ENCODE measurements at regions not wholly inside any gene's neighbourhood (a gene's known extent, or its start where the extent isn't known, plus 50 kb on each side); places are given as distances from the start of the nearest gene placed in this dataset.

DNA sequence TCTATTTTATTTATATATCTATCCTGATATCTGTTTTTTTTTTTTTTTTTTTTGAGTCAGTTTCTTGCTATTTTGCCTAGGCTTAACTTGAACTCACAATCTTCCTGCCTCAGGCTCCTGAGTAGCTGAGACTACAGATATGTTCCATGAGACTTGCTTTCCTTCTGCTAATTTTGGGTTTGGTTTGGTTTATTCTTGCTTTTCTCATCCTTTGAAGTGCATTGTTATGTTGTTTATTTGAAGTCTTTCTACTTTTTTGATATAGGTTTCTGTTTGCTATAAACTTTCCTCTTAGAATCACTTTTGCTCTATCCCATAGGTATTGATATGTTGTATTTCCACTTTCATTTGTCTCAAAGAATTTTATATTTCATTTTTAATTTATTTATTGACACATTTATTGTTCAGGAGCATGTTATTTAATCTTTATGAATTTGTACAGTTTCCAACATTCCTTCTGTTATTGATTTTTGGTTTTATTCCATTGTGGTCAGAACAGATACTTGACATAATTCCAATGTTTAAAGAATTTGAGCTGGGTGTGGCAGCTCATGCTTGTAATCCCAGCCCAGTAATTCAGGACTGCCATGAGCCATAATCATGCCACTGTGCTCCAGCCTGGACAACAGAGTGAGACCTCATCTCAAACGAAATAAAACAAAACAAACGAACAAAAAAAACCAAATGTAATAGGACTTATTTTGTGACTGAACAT, 62.3 kb upstream of the PLSCR4 start:
- Histone ChIP-seq H3K4me1 (ENCODE audit: control insufficient read depth in 5 of 5, insufficient read depth in 5 of 5, low read length in 5 of 5) (peaks cover 0 to 17% (median 0%) of the 10 kb centered on the region in 5 donors), H3K36me3 (ENCODE audit: control insufficient read depth in 4 of 4, insufficient read depth in 4 of 4, low read length in 4 of 4) (no peaks in the 10 kb centered on the region), H3K27ac (ENCODE audit: low read depth in 1 of 2, low read length in 1 of 2) (no peak overlapping the region), H3K9me3 (ENCODE audit: control insufficient read depth in 4 of 4, insufficient read depth in 3 of 4, low read length in 3 of 4) (peaks cover 0 to 4% (median 0%) of the 10 kb centered on the region in 4 donors), H3K9ac (ENCODE audit: insufficient read depth in 1 of 2, low read length in 2 of 2) (no peak overlapping the region), H3K27me3 (ENCODE audit: control insufficient read depth in 3 of 3, insufficient read depth in 3 of 3, low read length in 2 of 3) (no peaks in the 10 kb centered on the region), H3K4me3 (no peak overlapping the region)
- DNase-seq (no peak), ATAC-seq (ENCODE audit: insufficient read depth, low FRiP score) (peak; percentile 14)
- 56 to 86% methylated on average over 2 of the region's 2 CpGs for WGBS, 2 donors
- TF ChIP-seq, protein P1, sequence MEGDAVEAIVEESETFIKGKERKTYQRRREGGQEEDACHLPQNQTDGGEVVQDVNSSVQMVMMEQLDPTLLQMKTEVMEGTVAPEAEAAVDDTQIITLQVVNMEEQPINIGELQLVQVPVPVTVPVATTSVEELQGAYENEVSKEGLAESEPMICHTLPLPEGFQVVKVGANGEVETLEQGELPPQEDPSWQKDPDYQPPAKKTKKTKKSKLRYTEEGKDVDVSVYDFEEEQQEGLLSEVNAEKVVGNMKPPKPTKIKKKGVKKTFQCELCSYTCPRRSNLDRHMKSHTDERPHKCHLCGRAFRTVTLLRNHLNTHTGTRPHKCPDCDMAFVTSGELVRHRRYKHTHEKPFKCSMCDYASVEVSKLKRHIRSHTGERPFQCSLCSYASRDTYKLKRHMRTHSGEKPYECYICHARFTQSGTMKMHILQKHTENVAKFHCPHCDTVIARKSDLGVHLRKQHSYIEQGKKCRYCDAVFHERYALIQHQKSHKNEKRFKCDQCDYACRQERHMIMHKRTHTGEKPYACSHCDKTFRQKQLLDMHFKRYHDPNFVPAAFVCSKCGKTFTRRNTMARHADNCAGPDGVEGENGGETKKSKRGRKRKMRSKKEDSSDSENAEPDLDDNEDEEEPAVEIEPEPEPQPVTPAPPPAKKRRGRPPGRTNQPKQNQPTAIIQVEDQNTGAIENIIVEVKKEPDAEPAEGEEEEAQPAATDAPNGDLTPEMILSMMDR (IDR thresholded peaks at IDR 0.05; ENCODE audit: control extremely low read depth, extremely low read depth) = no peak

DNA sequence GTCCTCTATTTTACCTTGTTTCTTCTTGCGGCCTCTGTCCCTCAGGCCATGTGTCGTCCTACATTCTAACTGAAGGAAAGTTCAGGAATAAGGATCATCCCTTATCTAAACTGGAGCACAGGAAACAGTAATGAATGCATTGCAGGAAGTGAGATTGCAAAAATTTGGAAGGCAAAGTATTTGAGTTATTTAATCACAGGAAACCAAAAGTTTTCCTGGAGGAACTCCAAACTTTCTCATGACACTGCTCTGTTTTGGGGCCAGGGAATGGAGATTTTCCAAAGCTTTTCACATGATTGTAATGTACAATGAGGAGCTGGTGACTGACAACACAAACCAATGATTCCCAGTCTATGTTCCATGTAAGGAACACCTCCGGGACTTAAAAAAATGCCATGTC, 57.8 kb upstream of the PLSCR4 start:
- H3K9me3 ChIP-seq (ENCODE audit: control insufficient read depth in 4 of 4, insufficient read depth in 3 of 4, low read length in 3 of 4) = peaks cover 0 to 4% (median 0%) of the 10 kb centered on the region in 4 donors
- ATAC-seq (ENCODE audit: insufficient read depth, low FRiP score) (no peak), DNase-seq (peak; percentile 51 to 93 (median 93))
- H3K27me3 ChIP-seq (ENCODE audit: control insufficient read depth in 3 of 3, insufficient read depth in 3 of 3, low read length in 2 of 3) = no peaks in the 10 kb centered on the region
- H3K27ac ChIP-seq (ENCODE audit: low read depth in 1 of 2, low read length in 1 of 2) = peak overlapping the region in 1 of 2 donors; percentile 29
- TF ChIP-seq, protein P1 (IDR thresholded peaks at IDR 0.05; ENCODE audit: control extremely low read depth, extremely low read depth) = no peak
- WGBS, 2 donors = 35 to 44% methylated on average over 3 of the region's 3 CpGs
- H3K4me3 ChIP-seq = no peak overlapping the region
- peaks cover 0 to 37% (median 0%) of the 10 kb centered on the region in 5 donors for H3K4me1 ChIP-seq (ENCODE audit: control insufficient read depth in 5 of 5, insufficient read depth in 5 of 5, low read length in 5 of 5)
- no peaks in the 10 kb centered on the region for H3K36me3 ChIP-seq (ENCODE audit: control insufficient read depth in 4 of 4, insufficient read depth in 4 of 4, low read length in 4 of 4)
- H3K9ac ChIP-seq (ENCODE audit: insufficient read depth in 1 of 2, low read length in 2 of 2) = no peak overlapping the region

DNA sequence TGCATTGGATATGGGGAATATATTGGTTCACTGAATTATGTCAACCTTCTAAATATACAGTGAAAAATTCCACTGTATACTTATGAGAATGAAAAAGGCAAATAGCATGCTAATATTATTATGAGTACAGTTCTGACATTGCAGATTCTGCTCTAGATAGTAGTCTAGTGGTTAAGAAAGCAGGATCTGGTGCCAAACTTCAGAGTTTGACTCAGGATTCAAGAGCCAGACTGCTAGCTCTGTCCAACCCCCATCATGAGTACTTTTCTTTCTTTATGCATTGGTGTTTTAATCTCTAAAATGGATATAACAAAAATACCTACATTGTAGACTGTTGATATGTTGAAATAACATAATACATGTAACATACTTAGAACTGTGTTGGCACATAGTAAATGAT, 57.3 kb upstream of the PLSCR4 start:
- Histone ChIP-seq H3K9me3 (ENCODE audit: control insufficient read depth in 4 of 4, insufficient read depth in 3 of 4, low read length in 3 of 4) (peaks cover 0 to 4% (median 0%) of the 10 kb centered on the region in 4 donors), H3K9ac (ENCODE audit: insufficient read depth in 1 of 2, low read length in 2 of 2) (no peak overlapping the region), H3K4me1 (ENCODE audit: control insufficient read depth in 5 of 5, insufficient read depth in 5 of 5, low read length in 5 of 5) (peaks cover 0 to 37% (median 0%) of the 10 kb centered on the region in 5 donors), H3K27ac (ENCODE audit: low read depth in 1 of 2, low read length in 1 of 2) (peak overlapping the region in 1 of 2 donors; percentile 29), H3K36me3 (ENCODE audit: control insufficient read depth in 4 of 4, insufficient read depth in 4 of 4, low read length in 4 of 4) (no peaks in the 10 kb centered on the region), H3K4me3 (no peak overlapping the region), H3K27me3 (ENCODE audit: control insufficient read depth in 3 of 3, insufficient read depth in 3 of 3, low read length in 2 of 3) (no peaks in the 10 kb centered on the region)
- TF ChIP-seq, protein P1 (IDR thresholded peaks at IDR 0.05; ENCODE audit: control extremely low read depth, extremely low read depth) = no peak
- DNase-seq (peak in 2 of 3 donors; percentile 49 to 64), ATAC-seq (ENCODE audit: insufficient read depth, low FRiP score) (no peak)

DNA sequence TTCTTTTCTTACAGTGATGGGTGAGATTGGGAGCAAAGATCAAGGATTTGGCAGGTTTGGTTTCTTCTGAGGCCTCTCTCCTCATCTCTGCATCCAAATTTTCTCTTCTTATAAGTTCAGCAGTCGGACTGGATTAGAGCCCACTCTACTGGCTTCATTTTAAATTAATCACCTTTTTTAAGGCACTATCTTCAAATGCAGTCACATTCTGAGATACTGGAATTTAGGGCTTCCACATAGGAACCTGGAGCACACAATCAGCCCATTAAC, 56.5 kb upstream of the PLSCR4 start:
- Histone ChIP-seq H3K4me3 (no peak overlapping the region), H3K4me1 (ENCODE audit: control insufficient read depth in 5 of 5, insufficient read depth in 5 of 5, low read length in 5 of 5) (peaks cover 0 to 37% (median 0%) of the 10 kb centered on the region in 5 donors), H3K9me3 (ENCODE audit: control insufficient read depth in 4 of 4, insufficient read depth in 3 of 4, low read length in 3 of 4) (peaks cover 0 to 4% (median 0%) of the 10 kb centered on the region in 4 donors), H3K27ac (ENCODE audit: low read depth in 1 of 2, low read length in 1 of 2) (no peak overlapping the region), H3K36me3 (ENCODE audit: control insufficient read depth in 4 of 4, insufficient read depth in 4 of 4, low read length in 4 of 4) (no peaks in the 10 kb centered on the region), H3K27me3 (ENCODE audit: control insufficient read depth in 3 of 3, insufficient read depth in 3 of 3, low read length in 2 of 3) (no peaks in the 10 kb centered on the region), H3K9ac (ENCODE audit: insufficient read depth in 1 of 2, low read length in 2 of 2) (no peak overlapping the region)
- WGBS, 2 donors = 83% methylated on average over 1 of the region's 1 CpG
- TF ChIP-seq, protein P1 (IDR thresholded peaks at IDR 0.05; ENCODE audit: control extremely low read depth, extremely low read depth) = no peak
- DNase-seq (peak in 1 of 3 donors; percentile 89), ATAC-seq (ENCODE audit: insufficient read depth, low FRiP score) (no peak)
